Fibroblast of pulmonary artery (primary cell): ENCODE measurements at regions not wholly inside any gene's neighbourhood (a gene's known extent, or its start where the extent isn't known, plus 50 kb on each side); places are given as distances from the start of the nearest gene placed in this dataset.

Source experiments
- DNase-seq: peaks from one replicate; pipeline ENCODE4 v3.0.0-alpha.2; 2010; ENCODE audit warnings: low read depth
- H3K4me3 ChIP-seq: replicated peaks from 2 replicates; pipeline ENCODE4 v1.5.1; 2011; ENCODE audit warnings: low read depth, mild to moderate bottlenecking, control low read depth, low read length, moderate library complexity
- CTCF ChIP-seq: IDR thresholded peaks from 2 replicates; pipeline ENCODE4 v1.5.1; 2011; ENCODE audit warnings: mild to moderate bottlenecking, control low read depth, low read length, inconsistent platforms; ENCODE audit errors: missing control alignments

GRCh38 chr6:63066055-63066704 lies 145.1 kb upstream of the FKBP1C start:
- TF ChIP-seq CTCF, result no peak
- no peak for DNase-seq
- H3K4me3 ChIP-seq, result no peak overlapping the region

GRCh38 chr6:63094947-63095346 lies 116.3 kb upstream of the FKBP1C start:
- no peak for DNase-seq
- no peak overlapping the region for H3K4me3 ChIP-seq
- no peak for TF ChIP-seq CTCF

- no peak for TF ChIP-seq CTCF
- DNase-seq, result no peak
Observed at GRCh38 chr6:63097222-63097621, 114.0 kb upstream of the FKBP1C start.

GRCh38 chr6:63098789-63099188 lies 112.5 kb upstream of the FKBP1C start:
- no peak overlapping the region for H3K4me3 ChIP-seq
- no peak for DNase-seq

More at GRCh38 chr6:63097222-63097621, 114.0 kb upstream of the FKBP1C start:
- no peak overlapping the region for H3K4me3 ChIP-seq

GRCh38 chr6:63099772-63100459 lies 111.4 kb upstream of the FKBP1C start:
- DNase-seq, result no peak
- no peak overlapping the region for H3K4me3 ChIP-seq
- no peak for TF ChIP-seq CTCF

More at GRCh38 chr6:63098789-63099188, 112.5 kb upstream of the FKBP1C start:
- no peak for TF ChIP-seq CTCF

- no peak for TF ChIP-seq CTCF
- no peak overlapping the region for H3K4me3 ChIP-seq
- DNase-seq, result no peak
Observed at GRCh38 chr6:63114610-63115211, 96.6 kb upstream of the FKBP1C start.
